HepG2 (cell line): ENCODE measurements at regions not wholly inside any gene's neighbourhood (a gene's known extent, or its start where the extent isn't known, plus 50 kb on each side); places are given as distances from the start of the nearest gene placed in this dataset.

Experiments used
- ATAC-seq: fragments of 200-7000 bp; cut with Tn5 transposase; 3 replicates; pipeline ENCODE4 v1.9.1; 2020; ENCODE audit warnings: mild to moderate bottlenecking, moderate library complexity
- BruUV-seq: library from RNA; stranded (reverse); fragments of 400-500 nt; replicated peaks from 2 replicates; lab custom pipeline; 2021; lab: Mats Ljungman, UMichigan
- CTCF ChIA-PET: fragments of 300-600 bp; formaldehyde crosslinking; extraction: SDS; loops from one replicate; lab custom pipeline; 2021; ENCODE audit warnings: low total read pairs, inconsistent platforms, low intra/inter-chr PET ratio; lab: Yijun Ruan, JAX
- POLR2A ChIA-PET: fragments of 350-600 bp; sonication (Branson Sonifier 250); formaldehyde crosslinking; loops from one replicate; lab custom pipeline; 2020; ENCODE audit warnings: antibody characterized with exemption, inconsistent platforms; lab: Yijun Ruan, JAX
- DNase-seq: peaks from one replicate; pipeline ENCODE4 v3.0.0-alpha.2; 2015; ENCODE audit warnings: low spot score
- FAIRE-seq: peaks from 3 replicates; lab custom pipeline; 2011; peaks lifted over from hg19 to GRCh38; lab: Jason Lieb, UNC
- H2AFZ ChIP-seq: one replicate; pipeline ENCODE4 v1.6.1; 2011; ENCODE audit warnings: low read length, inconsistent platforms
- H3K27ac ChIP-seq: fragments of 300-600 bp; 3 replicates; pipeline ENCODE4 v1.8.0; 2011; ENCODE audit warnings: mixed run types, mild to moderate bottlenecking, mixed read lengths, low read length, inconsistent platforms; ENCODE audit not compliant: insufficient read depth; ENCODE audit errors: extremely low read length
- H3K27me3 ChIP-seq, 2 experiments: fragments of 200-600 bp in 1 of 2; 2 replicates in 1 of 2; 3 replicates in 1 of 2; pipeline versions ENCODE4 v1.6.0 to v1.8.0; 2011; ENCODE audit warnings: low read length in 2 of 2, mild to moderate bottlenecking in 2 of 2, moderate library complexity in 2 of 2, inconsistent platforms in 1 of 2; ENCODE audit not compliant: insufficient read depth in 2 of 2, control insufficient read depth in 1 of 2
- H3K36me3 ChIP-seq, 2 experiments: fragments of 200-600 bp in 1 of 2; replicated peaks in 1 of 2; 2 replicates in 1 of 2; 3 replicates in 1 of 2; pipeline versions ENCODE4 v1.5.1 to v1.8.0; 2011; ENCODE audit warnings: low read length in 2 of 2, inconsistent platforms in 1 of 2; ENCODE audit not compliant: insufficient read depth in 2 of 2, control insufficient read depth in 1 of 2
- H3K4me1 ChIP-seq: 2 replicates; pipeline ENCODE4 v1.5.1; 2012; ENCODE audit warnings: low read length, inconsistent platforms; ENCODE audit not compliant: insufficient read depth
- H3K4me2 ChIP-seq: 2 replicates; pipeline ENCODE4 v1.6.0; 2011; ENCODE audit warnings: low read depth, low read length, inconsistent platforms
- H3K4me3 ChIP-seq, 3 experiments: fragments of 200-600 bp in 1 of 3; sonication (generic), shearing (Covaris generic) in 1 of 3; replicated peaks in 1 of 3; 2 replicates each; pipeline ENCODE4 v1.5.1; 2011 to 2016; ENCODE audit warnings: low read length in 3 of 3, inconsistent platforms in 2 of 3, low read depth in 2 of 3, mild to moderate bottlenecking in 2 of 3, control low read depth in 1 of 3, mixed read lengths in 1 of 3; ENCODE audit not compliant: insufficient read depth in 1 of 3
- H3K79me2 ChIP-seq: one replicate; pipeline ENCODE4 v1.6.1; 2011; ENCODE audit warnings: low read length, inconsistent platforms; ENCODE audit not compliant: insufficient read depth
- H3K9ac ChIP-seq: 2 replicates; pipeline ENCODE4 v1.6.0; 2011; ENCODE audit warnings: mild to moderate bottlenecking, low read depth, low read length, inconsistent platforms; ENCODE audit not compliant: insufficient read depth
- H3K9me3 ChIP-seq: 2 replicates; pipeline ENCODE4 v1.5.1; 2012; ENCODE audit warnings: mild to moderate bottlenecking, low read length
- H4K20me1 ChIP-seq: 2 replicates; pipeline ENCODE4 v1.6.0; 2011; ENCODE audit warnings: inconsistent platforms, mild to moderate bottlenecking, low read length, moderate library complexity; ENCODE audit not compliant: insufficient read depth
- ETV6 ChIP-seq: sonication (generic); formaldehyde crosslinking; conservative IDR thresholded peaks from 2 replicates; pipeline ENCODE4 v1.4.0; 2020; ENCODE audit warnings: missing genetic modification reagents
- NBN ChIP-seq: fragments of 450-650 bp; conservative IDR thresholded peaks from 2 replicates; pipeline ENCODE4 v1.6.1; 2017
- NFKBIZ ChIP-seq: IDR thresholded peaks from 2 replicates; pipeline ENCODE4 v1.6.1; 2018; ENCODE audit warnings: missing genetic modification reagents, missing compliant biosample characterization
- TAF15 ChIP-seq: fragments of 200-400 bp; formaldehyde crosslinking; IDR thresholded peaks from one replicate; pipeline ENCODE4 v1.6.1; 2018; ENCODE audit warnings: mild to moderate bottlenecking, low read depth, low read length; ENCODE audit not compliant: poor library complexity, severe bottlenecking
- TARDBP ChIP-seq: sonication (generic); formaldehyde crosslinking; IDR thresholded peaks from 2 replicates; pipeline ENCODE4 v1.8.0; 2022; ENCODE audit warnings: mild to moderate bottlenecking, missing genetic modification reagents
- TEAD3 ChIP-seq: optimal IDR thresholded peaks from 2 replicates; pipeline ENCODE3; 2016; ENCODE audit warnings: borderline replicate concordance
- TGIF2 ChIP-seq: IDR thresholded peaks from 2 replicates; pipeline ENCODE4 v1.6.1; 2016; ENCODE audit warnings: control low read depth, missing compliant biosample characterization
- YY1 ChIP-seq: IDR thresholded peaks from 2 replicates; pipeline ENCODE4 v1.6.1; 2011; ENCODE audit warnings: low read length, low read depth, moderate library complexity, mild to moderate bottlenecking; ENCODE audit not compliant: insufficient read depth, insufficient replicate concordance
- ZBTB7A ChIP-seq: sonication (generic); formaldehyde crosslinking; IDR thresholded peaks from 2 replicates; pipeline ENCODE4 v1.8.0; 2022; ENCODE audit warnings: mild to moderate bottlenecking, missing genetic modification reagents
- ZBTB7B ChIP-seq: sonication (generic); formaldehyde crosslinking; IDR thresholded peaks from 2 replicates; pipeline ENCODE4 v1.4.0; 2020; ENCODE audit warnings: missing genetic modification reagents
- ZC3H13 ChIP-seq: sonication (generic); formaldehyde crosslinking; IDR thresholded peaks from 2 replicates; pipeline ENCODE4 v1.8.1; 2023; ENCODE audit warnings: mild to moderate bottlenecking, missing genetic modification reagents, moderate library complexity
- ZNF446 ChIP-seq: sonication (generic); formaldehyde crosslinking; IDR thresholded peaks from 2 replicates; pipeline ENCODE4 v1.5.0; 2020; ENCODE audit warnings: mild to moderate bottlenecking, missing genetic modification reagents
- ZNF468 ChIP-seq: sonication (generic); formaldehyde crosslinking; IDR thresholded peaks from 2 replicates; pipeline ENCODE4 v1.8.0; 2022; ENCODE audit warnings: mild to moderate bottlenecking, moderate library complexity, missing genetic modification reagents
- ZNF563 ChIP-seq: sonication (generic); formaldehyde crosslinking; IDR thresholded peaks from 2 replicates; pipeline ENCODE4 v1.8.0; 2022; ENCODE audit warnings: mild to moderate bottlenecking, moderate library complexity, missing genetic modification reagents
- ZNF564 ChIP-seq: sonication (generic); formaldehyde crosslinking; IDR thresholded peaks from 2 replicates; pipeline ENCODE4 v1.8.1; 2023; ENCODE audit warnings: mild to moderate bottlenecking, missing genetic modification reagents
- ZNF660 ChIP-seq: sonication (generic); formaldehyde crosslinking; IDR thresholded peaks from 2 replicates; pipeline ENCODE4 v1.5.1; 2020; ENCODE audit warnings: mild to moderate bottlenecking, low read depth, missing genetic modification reagents, borderline replicate concordance
- WGBS: methylation state at CpG from one replicate; pipeline ENCODE4 v1.1.6; 2017; ENCODE audit warnings: low lambda C conversion rate; 5-methylcytosine and 5-hydroxymethylcytosine counted together
- in situ Hi-C: cut with HindIII; loops from 2 replicates; pipeline ENCODE4 v1.10.0; 2017; ENCODE audit warnings: low pct_unique_long_range_greater_than_20kb; ENCODE audit not compliant: extremely low pct_ligation_motif_present
- intact Hi-C: fragments of 100-400 bp; cut with micrococcal nuclease; formaldehyde crosslinking; loops from one replicate; pipeline ENCODE4 v1.10.0; 2022; ENCODE audit not compliant: unreplicated experiment
- TF ChIP-seq, protein P1 (sequence below): sonication (generic); formaldehyde crosslinking; IDR thresholded peaks from 2 replicates; pipeline ENCODE4 v1.9.0; 2021; ENCODE audit warnings: missing genetic modification reagents, mild to moderate bottlenecking, borderline replicate concordance
- TF ChIP-seq, protein P2 (sequence below): IDR thresholded peaks from 2 replicates; pipeline ENCODE4 v1.6.1; 2016; ENCODE audit warnings: mild to moderate bottlenecking
- TF ChIP-seq, protein P3 (sequence below): sonication (generic); formaldehyde crosslinking; IDR thresholded peaks from 2 replicates; pipeline ENCODE4 v1.4.0; 2020; ENCODE audit warnings: missing genetic modification reagents, borderline replicate concordance
- TF ChIP-seq, protein P4 (sequence below): IDR thresholded peaks from 2 replicates; pipeline ENCODE4 v1.6.1; 2012; ENCODE audit warnings: inconsistent platforms

DNA sequence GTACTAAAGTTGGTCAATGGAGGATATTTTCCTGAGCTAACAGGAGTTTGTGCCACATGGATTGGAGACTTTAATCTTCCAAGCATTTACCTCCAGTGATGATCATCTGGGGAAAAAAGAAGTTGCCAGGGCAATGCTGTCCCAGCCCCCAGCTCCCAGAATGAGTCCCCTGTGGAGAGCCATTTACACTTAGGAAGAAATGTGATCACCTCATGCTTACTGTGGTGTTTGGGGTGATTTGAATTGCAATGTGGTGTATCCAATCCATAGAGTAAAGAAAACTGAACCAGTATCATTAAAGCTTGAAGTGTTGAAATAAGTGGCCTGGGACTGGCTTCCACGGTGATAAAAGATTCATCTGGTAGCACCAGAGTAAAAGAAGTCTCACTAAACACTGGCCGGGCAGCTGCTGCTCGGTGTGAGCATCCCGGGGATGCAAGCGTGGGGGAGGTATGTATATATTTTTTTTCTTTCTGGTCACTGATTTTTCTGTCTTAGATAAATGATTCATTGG is 117.2 kb upstream of the NTM start (continued):
- no peak for TF ChIP-seq ZNF563 (CRISPR knock-in tag)
- TF ChIP-seq TGIF2 = no peak
- TF ChIP-seq TARDBP (CRISPR knock-in tag) = no peak
- no peak for TF ChIP-seq NBN
- no peak for TF ChIP-seq YY1
- TF ChIP-seq ZBTB7A (CRISPR knock-in tag) = no peak

DNA sequence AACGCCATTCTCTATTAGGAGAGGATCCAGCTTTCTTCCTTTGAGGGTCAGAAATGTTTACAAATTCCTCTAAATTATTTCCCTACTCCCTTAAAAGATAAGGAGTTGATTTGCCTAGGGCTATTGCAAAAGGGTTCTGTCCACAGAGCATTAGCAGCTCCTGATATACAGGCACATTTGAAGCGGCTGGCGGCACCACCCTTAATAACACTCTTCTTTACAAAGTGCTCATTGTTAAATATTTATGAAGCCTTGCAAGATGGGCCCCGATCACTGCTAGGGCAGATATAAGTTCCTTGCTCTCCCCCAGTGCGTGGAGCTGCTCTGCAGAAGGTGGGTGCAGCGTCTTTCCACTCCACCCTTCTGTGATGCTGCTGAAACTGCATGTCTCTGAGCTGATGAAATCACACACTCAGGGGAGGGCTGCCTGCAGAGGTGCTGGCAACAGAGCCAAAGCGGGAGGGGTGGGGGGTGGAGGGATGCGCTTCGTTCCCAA is 116.7 kb upstream of the NTM start:
- H2AFZ ChIP-seq = no peak overlapping the region
- no peaks in the 10 kb centered on the region for H3K9me3 ChIP-seq
- no peaks in the 10 kb centered on the region for H3K79me2 ChIP-seq
- no peaks in the 10 kb centered on the region for H3K36me3 ChIP-seq
- no peak overlapping the region for H3K9ac ChIP-seq
- BruUV-seq = no TSS peak
- 6% methylated on average over 9 of the region's 9 CpGs for WGBS
- intact Hi-C loops (no loop called here), in situ Hi-C loops (no loop called here)
- no peaks in the 10 kb centered on the region for H3K4me1 ChIP-seq
- ATAC-seq (no peak), DNase-seq (no peak), FAIRE-seq (no peak)
- H3K27me3 ChIP-seq = peaks cover 0 to 9% of the 10 kb centered on the region in 2 experiments; a peak in 1 of 5 replicates
- no peaks in the 10 kb centered on the region for H4K20me1 ChIP-seq
- H3K4me2 ChIP-seq = no peak overlapping the region
- H3K4me3 ChIP-seq = no peak overlapping the region
- ChIA-PET CTCF (no interaction called here), POLR2A (no interaction called here)
- H3K27ac ChIP-seq = no peak overlapping the region
- TF ChIP-seq, protein P1, sequence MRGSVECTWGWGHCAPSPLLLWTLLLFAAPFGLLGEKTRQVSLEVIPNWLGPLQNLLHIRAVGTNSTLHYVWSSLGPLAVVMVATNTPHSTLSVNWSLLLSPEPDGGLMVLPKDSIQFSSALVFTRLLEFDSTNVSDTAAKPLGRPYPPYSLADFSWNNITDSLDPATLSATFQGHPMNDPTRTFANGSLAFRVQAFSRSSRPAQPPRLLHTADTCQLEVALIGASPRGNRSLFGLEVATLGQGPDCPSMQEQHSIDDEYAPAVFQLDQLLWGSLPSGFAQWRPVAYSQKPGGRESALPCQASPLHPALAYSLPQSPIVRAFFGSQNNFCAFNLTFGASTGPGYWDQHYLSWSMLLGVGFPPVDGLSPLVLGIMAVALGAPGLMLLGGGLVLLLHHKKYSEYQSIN (CRISPR knock-in tag) = no peak
- TF ChIP-seq TAF15 (no peak), ZNF660 (CRISPR knock-in tag) (no peak), ZNF446 (CRISPR knock-in tag) (no peak), ETV6 (no peak), TEAD3 (CRISPR knock-in tag) (no peak), NFKBIZ (CRISPR knock-in tag) (no peak), ZC3H13 (no peak), ZNF468 (CRISPR knock-in tag) (no peak), ZBTB7B (CRISPR knock-in tag) (no peak), ZNF564 (CRISPR knock-in tag) (no peak)
- TF ChIP-seq, protein P2, sequence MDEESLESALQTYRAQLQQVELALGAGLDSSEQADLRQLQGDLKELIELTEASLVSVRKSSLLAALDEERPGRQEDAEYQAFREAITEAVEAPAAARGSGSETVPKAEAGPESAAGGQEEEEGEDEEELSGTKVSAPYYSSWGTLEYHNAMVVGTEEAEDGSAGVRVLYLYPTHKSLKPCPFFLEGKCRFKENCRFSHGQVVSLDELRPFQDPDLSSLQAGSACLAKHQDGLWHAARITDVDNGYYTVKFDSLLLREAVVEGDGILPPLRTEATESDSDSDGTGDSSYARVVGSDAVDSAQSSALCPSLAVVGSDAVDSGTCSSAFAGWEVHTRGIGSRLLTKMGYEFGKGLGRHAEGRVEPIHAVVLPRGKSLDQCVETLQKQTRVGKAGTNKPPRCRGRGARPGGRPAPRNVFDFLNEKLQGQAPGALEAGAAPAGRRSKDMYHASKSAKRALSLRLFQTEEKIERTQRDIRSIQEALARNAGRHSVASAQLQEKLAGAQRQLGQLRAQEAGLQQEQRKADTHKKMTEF (CRISPR knock-in tag) = no peak
- TF ChIP-seq, protein P3, sequence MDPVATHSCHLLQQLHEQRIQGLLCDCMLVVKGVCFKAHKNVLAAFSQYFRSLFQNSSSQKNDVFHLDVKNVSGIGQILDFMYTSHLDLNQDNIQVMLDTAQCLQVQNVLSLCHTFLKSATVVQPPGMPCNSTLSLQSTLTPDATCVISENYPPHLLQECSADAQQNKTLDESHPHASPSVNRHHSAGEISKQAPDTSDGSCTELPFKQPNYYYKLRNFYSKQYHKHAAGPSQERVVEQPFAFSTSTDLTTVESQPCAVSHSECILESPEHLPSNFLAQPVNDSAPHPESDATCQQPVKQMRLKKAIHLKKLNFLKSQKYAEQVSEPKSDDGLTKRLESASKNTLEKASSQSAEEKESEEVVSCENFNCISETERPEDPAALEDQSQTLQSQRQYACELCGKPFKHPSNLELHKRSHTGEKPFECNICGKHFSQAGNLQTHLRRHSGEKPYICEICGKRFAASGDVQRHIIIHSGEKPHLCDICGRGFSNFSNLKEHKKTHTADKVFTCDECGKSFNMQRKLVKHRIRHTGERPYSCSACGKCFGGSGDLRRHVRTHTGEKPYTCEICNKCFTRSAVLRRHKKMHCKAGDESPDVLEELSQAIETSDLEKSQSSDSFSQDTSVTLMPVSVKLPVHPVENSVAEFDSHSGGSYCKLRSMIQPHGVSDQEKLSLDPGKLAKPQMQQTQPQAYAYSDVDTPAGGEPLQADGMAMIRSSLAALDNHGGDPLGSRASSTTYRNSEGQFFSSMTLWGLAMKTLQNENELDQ (CRISPR knock-in tag) = no peak
- TF ChIP-seq, protein P4, sequence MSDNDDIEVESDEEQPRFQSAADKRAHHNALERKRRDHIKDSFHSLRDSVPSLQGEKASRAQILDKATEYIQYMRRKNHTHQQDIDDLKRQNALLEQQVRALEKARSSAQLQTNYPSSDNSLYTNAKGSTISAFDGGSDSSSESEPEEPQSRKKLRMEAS = no peak
